ENCODE measurements at regions not wholly inside any gene's neighbourhood (a gene's known extent, or its start where the extent isn't known, plus 50 kb on each side); places are given as distances from the start of the nearest gene placed in this dataset.
"Not testable (repeated sequence)": the region's sequence is repeated elsewhere in the genome, so short reads cannot be mapped to it uniquely, and the experiment has no call there.

GRCh38 chr4:162497564-162498167 lies 333.9 kb upstream of the FSTL5 start:
- no peak for DNase-seq (ENCODE audit: low spot score in 2 of 2)
- peak; percentile 50 to 67 for TF ChIP-seq CTCF (IDR thresholded peaks at IDR 0.05)
- TF ChIP-seq POLR2A (IDR thresholded peaks at IDR 0.05): no peak
- 4% methylated on average over 5 of the region's 5 CpGs for WGBS

GRCh38 chr4:162494935-162495334 lies 331.1 kb upstream of the FSTL5 start:
- Histone ChIP-seq H3K27me3 (no peaks in the 10 kb centered on the region), H3K27ac (no peak overlapping the region), H3K4me1 (no peaks in the 10 kb centered on the region), H3K9me3 (no peaks in the 10 kb centered on the region), H3K4me3 (no peak overlapping the region), H3K36me3 (no peaks in the 10 kb centered on the region)
- DNase-seq (ENCODE audit: low spot score in 2 of 2): no peak
- WGBS: 55% methylated on average over 2 of the region's 2 CpGs
- TF ChIP-seq POLR2A (IDR thresholded peaks at IDR 0.05) (no peak), EP300 (IDR thresholded peaks at IDR 0.05) (no peak), POLR2AphosphoS5 (IDR thresholded peaks at IDR 0.05) (no peak), CTCF (IDR thresholded peaks at IDR 0.05) (no peak)

More at GRCh38 chr4:162497564-162498167, 333.9 kb upstream of the FSTL5 start:
- H3K27ac ChIP-seq: no peak overlapping the region
- no peaks in the 10 kb centered on the region for H3K4me1 ChIP-seq
- no peak overlapping the region for H3K4me3 ChIP-seq
- no peaks in the 10 kb centered on the region for H3K36me3 ChIP-seq
- H3K27me3 ChIP-seq: no peaks in the 10 kb centered on the region
- H3K9me3 ChIP-seq: no peaks in the 10 kb centered on the region

- no peak overlapping the region for H3K27ac ChIP-seq
- H3K4me1 ChIP-seq: no peaks in the 10 kb centered on the region
- H3K4me3 ChIP-seq: no peak overlapping the region
- TF ChIP-seq POLR2AphosphoS5 (IDR thresholded peaks at IDR 0.05) (no peak), POLR2A (IDR thresholded peaks at IDR 0.05) (no peak), CTCF (IDR thresholded peaks at IDR 0.05) (no peak), EP300 (IDR thresholded peaks at IDR 0.05) (no peak)
- no peaks in the 10 kb centered on the region for H3K9me3 ChIP-seq
- H3K27me3 ChIP-seq: no peaks in the 10 kb centered on the region
- H3K36me3 ChIP-seq: no peaks in the 10 kb centered on the region
- 73% methylated on average over 6 of the region's 6 CpGs for WGBS
- DNase-seq (ENCODE audit: low spot score in 2 of 2): no peak
Observed at GRCh38 chr4:162485486-162485885, 321.7 kb upstream of the FSTL5 start.

GRCh38 chr4:162475246-162475645 lies 311.4 kb upstream of the FSTL5 start:
- no peak for DNase-seq (ENCODE audit: low spot score in 2 of 2)
- Histone ChIP-seq H3K27ac (no peak overlapping the region), H3K27me3 (no peaks in the 10 kb centered on the region)

GRCh38 chr4:162469977-162470376 lies 306.2 kb upstream of the FSTL5 start:
- no peak overlapping the region for H3K27ac ChIP-seq
- no peaks in the 10 kb centered on the region for H3K4me1 ChIP-seq
- H3K36me3 ChIP-seq: no peaks in the 10 kb centered on the region
- no peaks in the 10 kb centered on the region for H3K9me3 ChIP-seq
- H3K27me3 ChIP-seq: no peaks in the 10 kb centered on the region
- H3K4me3 ChIP-seq: no peak overlapping the region
- TF ChIP-seq CTCF (IDR thresholded peaks at IDR 0.05) (no peak), EP300 (IDR thresholded peaks at IDR 0.05) (no peak), POLR2AphosphoS5 (IDR thresholded peaks at IDR 0.05) (no peak), POLR2A (IDR thresholded peaks at IDR 0.05) (no peak)
- DNase-seq (ENCODE audit: low spot score in 2 of 2): no peak

More at GRCh38 chr4:162475246-162475645, 311.4 kb upstream of the FSTL5 start:
- 16% methylated on average over 2 of the region's 4 CpGs for WGBS
- TF ChIP-seq POLR2AphosphoS5 (IDR thresholded peaks at IDR 0.05) (no peak), POLR2A (IDR thresholded peaks at IDR 0.05) (no peak), CTCF (IDR thresholded peaks at IDR 0.05) (no peak), EP300 (IDR thresholded peaks at IDR 0.05) (no peak)
- H3K4me3 ChIP-seq: no peak overlapping the region
- H3K36me3 ChIP-seq: no peaks in the 10 kb centered on the region
- no peaks in the 10 kb centered on the region for H3K9me3 ChIP-seq
- H3K4me1 ChIP-seq: no peaks in the 10 kb centered on the region

- H3K9me3 ChIP-seq; H3K4me3 ChIP-seq; H3K27ac ChIP-seq; H3K4me1 ChIP-seq; H3K27me3 ChIP-seq; H3K36me3 ChIP-seq; DNase-seq (ENCODE audit: low spot score in 2 of 2): not testable (repeated sequence)
- WGBS: 92% methylated on average over 1 of the region's 1 CpG
Observed at GRCh38 chr4:162465356-162465755, 301.6 kb upstream of the FSTL5 start.
